ENCODE measurements at regions not wholly inside any gene's neighbourhood (a gene's known extent, or its start where the extent isn't known, plus 50 kb on each side); places are given as distances from the start of the nearest gene placed in this dataset.

DNA sequence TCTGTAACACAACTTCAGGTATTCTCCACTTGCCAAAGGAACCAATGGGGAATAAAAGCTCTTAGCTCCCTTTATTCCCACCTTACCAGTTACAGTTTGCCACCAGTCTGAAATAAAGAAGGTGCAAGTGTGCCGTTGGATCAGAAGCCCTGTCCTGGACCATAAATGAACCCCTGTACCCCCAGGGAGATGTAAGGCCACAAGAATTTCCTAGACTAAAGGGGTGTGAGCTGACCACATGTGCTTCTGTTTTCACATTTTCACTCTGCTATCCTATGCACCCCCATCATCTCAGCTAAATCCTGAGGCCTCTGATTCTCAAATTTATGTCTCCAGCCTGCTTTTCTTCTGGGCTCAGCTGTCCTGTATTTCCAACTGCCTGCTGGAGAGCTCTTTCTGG is 221.2 kb downstream of the SPRY1 start:
- no peaks in the 10 kb centered on the region for H3K9me3 ChIP-seq (ENCODE audit: low read length)
- no peak overlapping the region for H3K4me3 ChIP-seq (ENCODE audit: low read length)
- CTCF ChIA-PET = interaction anchor here (1.2 kb wide), 1 partner anchor 53 kb away, joined by 4 read pairs; no protein-coding TSS in a partner anchor
- H3K36me3 ChIP-seq (ENCODE audit: insufficient read depth, low read length) = no peaks in the 10 kb centered on the region
- no peak for DNase-seq
- H3K27ac ChIP-seq (ENCODE audit: low read depth, low read length) = no peak overlapping the region
- H3K27me3 ChIP-seq (ENCODE audit: insufficient read depth, low read length, poor library complexity, severe bottlenecking) = no peaks in the 10 kb centered on the region
- Mint-ChIP-seq H3K27me3 (no peaks in the 10 kb centered on the region), H3K4me1 (peaks cover 19 to 31% (median 22%) of the 10 kb centered on the region in 3 donors), H3K27ac (peak overlapping the region in 7 of 8 donors; percentile 67 to 96 (median 76)), H3K9me3 (no peaks in the 10 kb centered on the region), H3K4me3 (no peak overlapping the region), H3K36me3 (no peaks in the 10 kb centered on the region)
- POLR2A ChIA-PET = no interaction called here
- H3K4me1 ChIP-seq (ENCODE audit: insufficient read depth, low read length) = peaks cover 13% of the 10 kb centered on the region

DNA sequence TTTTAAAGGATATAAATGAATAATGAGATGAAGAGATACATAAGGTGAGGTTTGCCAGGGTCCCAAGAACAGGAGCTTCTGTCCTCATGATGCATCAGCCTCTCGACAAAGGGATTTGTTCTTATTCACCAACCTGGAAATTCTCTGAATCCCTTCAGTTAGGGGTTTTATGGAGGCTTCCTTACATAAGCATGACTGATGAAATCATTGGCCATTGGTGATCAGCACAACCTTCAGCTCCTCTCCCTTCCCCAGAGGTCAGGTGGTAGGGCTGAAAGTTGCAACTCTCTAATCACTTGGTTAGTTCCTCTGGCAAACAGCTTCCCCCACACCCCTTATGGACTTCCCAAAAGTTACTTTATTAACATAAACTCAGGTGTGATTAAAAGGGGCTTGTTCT is 222.0 kb downstream of the SPRY1 start:
- peaks cover 13% of the 10 kb centered on the region for H3K4me1 ChIP-seq (ENCODE audit: insufficient read depth, low read length)
- DNase-seq = no peak
- H3K27ac ChIP-seq (ENCODE audit: low read depth, low read length) = no peak overlapping the region
- H3K4me3 Mint-ChIP-seq = no peak overlapping the region
- POLR2A ChIA-PET = no interaction called here
- H3K36me3 ChIP-seq (ENCODE audit: insufficient read depth, low read length) = no peaks in the 10 kb centered on the region
- peak overlapping the region in 6 of 8 donors; percentile 68 to 96 (median 74) for H3K27ac Mint-ChIP-seq
- no peaks in the 10 kb centered on the region for H3K27me3 Mint-ChIP-seq
- CTCF ChIA-PET = interaction anchor here (1.2 kb wide), 1 partner anchor 54 kb away, joined by 4 read pairs; no protein-coding TSS in a partner anchor
- no peaks in the 10 kb centered on the region for H3K36me3 Mint-ChIP-seq
- no peaks in the 10 kb centered on the region for H3K9me3 Mint-ChIP-seq
- H3K27me3 ChIP-seq (ENCODE audit: insufficient read depth, low read length, poor library complexity, severe bottlenecking) = no peaks in the 10 kb centered on the region
- no peak overlapping the region for H3K4me3 ChIP-seq (ENCODE audit: low read length)
- no peaks in the 10 kb centered on the region for H3K9me3 ChIP-seq (ENCODE audit: low read length)
- peaks cover 19 to 31% (median 22%) of the 10 kb centered on the region in 3 donors for H3K4me1 Mint-ChIP-seq

DNA sequence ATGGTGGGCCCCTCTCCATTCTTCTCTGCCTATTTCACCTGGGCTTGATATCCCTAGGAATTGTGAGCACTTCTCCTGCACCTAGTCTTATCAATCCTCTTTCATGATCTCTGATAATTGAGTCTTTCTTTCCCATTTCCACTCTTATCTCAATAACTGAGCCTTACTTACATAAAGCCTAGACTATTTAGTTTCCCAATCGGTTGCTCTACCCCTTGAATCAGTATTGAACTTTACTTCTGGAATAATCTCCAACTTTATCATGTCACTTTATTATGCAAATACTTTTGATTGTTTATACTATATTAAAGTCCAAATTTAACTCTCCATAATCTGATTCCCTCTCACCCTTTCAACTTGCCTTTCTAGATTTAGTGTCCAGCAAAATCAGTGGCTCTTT is 222.7 kb downstream of the SPRY1 start:
- Mint-ChIP-seq H3K36me3 (no peaks in the 10 kb centered on the region), H3K27me3 (no peaks in the 10 kb centered on the region), H3K9me3 (no peaks in the 10 kb centered on the region), H3K4me3 (no peak overlapping the region), H3K4me1 (peaks cover 19 to 31% (median 22%) of the 10 kb centered on the region in 3 donors), H3K27ac (peak overlapping the region in 4 of 8 donors; percentile 1 to 94 (median 36))
- H3K27me3 ChIP-seq (ENCODE audit: insufficient read depth, low read length, poor library complexity, severe bottlenecking) = no peaks in the 10 kb centered on the region
- peaks cover 13% of the 10 kb centered on the region for H3K4me1 ChIP-seq (ENCODE audit: insufficient read depth, low read length)
- H3K4me3 ChIP-seq (ENCODE audit: low read length) = no peak overlapping the region
- H3K36me3 ChIP-seq (ENCODE audit: insufficient read depth, low read length) = no peaks in the 10 kb centered on the region
- H3K27ac ChIP-seq (ENCODE audit: low read depth, low read length) = no peak overlapping the region
- ChIA-PET CTCF (no interaction called here), POLR2A (interaction anchor here (0.6 kb wide), 1 partner anchor 283 kb away, joined by 3 read pairs; no protein-coding TSS in a partner anchor)
- DNase-seq = no peak
- no peaks in the 10 kb centered on the region for H3K9me3 ChIP-seq (ENCODE audit: low read length)

DNA sequence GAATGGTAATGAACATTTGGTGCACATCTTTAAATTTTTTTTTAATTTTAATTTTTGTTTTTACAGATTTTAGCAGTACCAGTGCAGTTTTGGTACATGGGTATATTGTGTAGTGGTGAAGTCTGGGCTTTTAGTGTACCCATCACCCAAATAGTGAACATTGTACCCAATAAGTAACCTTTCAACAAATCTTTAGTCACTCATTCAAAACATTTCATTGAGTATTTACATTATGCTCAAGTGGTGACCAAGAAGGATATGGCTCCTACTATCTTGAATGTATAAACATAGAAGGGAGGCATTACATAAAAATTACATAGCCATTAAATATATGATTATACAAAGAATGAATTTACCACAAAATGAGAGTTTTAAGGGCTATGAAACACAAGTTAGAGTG is 223.3 kb downstream of the SPRY1 start:
- peaks cover 22 to 33% (median 24%) of the 10 kb centered on the region in 3 donors for H3K4me1 Mint-ChIP-seq
- Histone ChIP-seq H3K4me1 (ENCODE audit: insufficient read depth, low read length) (peaks cover 13% of the 10 kb centered on the region), H3K36me3 (ENCODE audit: insufficient read depth, low read length) (no peaks in the 10 kb centered on the region), H3K27me3 (ENCODE audit: insufficient read depth, low read length, poor library complexity, severe bottlenecking) (no peaks in the 10 kb centered on the region), H3K9me3 (ENCODE audit: low read length) (no peaks in the 10 kb centered on the region), H3K4me3 (ENCODE audit: low read length) (no peak overlapping the region), H3K27ac (ENCODE audit: low read depth, low read length) (no peak overlapping the region)
- CTCF ChIA-PET = no interaction called here
- H3K9me3 Mint-ChIP-seq = no peaks in the 10 kb centered on the region
- peak overlapping the region in 1 of 8 donors; percentile 32 for H3K27ac Mint-ChIP-seq
- no peak for DNase-seq
- H3K27me3 Mint-ChIP-seq = no peaks in the 10 kb centered on the region
- no peak overlapping the region for H3K4me3 Mint-ChIP-seq
- POLR2A ChIA-PET = interaction anchor here (0.6 kb wide), 1 partner anchor 283 kb away, joined by 3 read pairs; no protein-coding TSS in a partner anchor
- H3K36me3 Mint-ChIP-seq = no peaks in the 10 kb centered on the region

DNA sequence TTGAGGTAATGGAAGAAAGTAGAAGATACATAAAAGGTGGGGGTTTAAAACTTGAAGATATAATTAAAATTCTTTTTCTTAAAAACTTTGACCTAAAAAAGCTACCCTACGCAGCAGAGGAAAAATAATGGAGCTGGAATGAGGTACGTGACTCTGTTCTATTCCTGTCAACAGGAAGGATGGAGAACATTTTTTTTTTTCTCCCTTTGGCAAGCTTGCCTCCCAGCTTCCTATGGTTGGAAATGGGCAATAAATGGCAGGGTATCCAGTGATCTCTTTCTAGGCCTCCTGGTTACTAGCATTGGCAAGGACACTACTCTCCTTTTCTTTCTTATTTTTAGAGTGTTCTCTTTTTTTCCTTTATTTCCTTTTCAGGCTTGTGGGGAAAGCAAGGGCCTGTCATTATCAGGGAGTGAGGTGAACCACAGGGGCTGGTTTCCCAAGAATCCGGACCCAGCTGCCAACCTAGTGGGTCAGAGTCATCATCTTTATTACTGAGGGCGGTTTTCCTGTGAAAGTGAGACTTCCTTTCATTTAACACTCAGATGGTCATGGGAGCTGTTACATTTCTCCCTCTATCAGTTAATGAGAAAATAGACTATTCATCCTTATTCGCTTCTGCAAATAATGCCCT is 224.6 kb downstream of the SPRY1 start:
- H3K36me3 Mint-ChIP-seq = no peaks in the 10 kb centered on the region
- Histone ChIP-seq H3K4me3 (ENCODE audit: low read length) (no peak overlapping the region), H3K27me3 (ENCODE audit: insufficient read depth, low read length, poor library complexity, severe bottlenecking) (no peaks in the 10 kb centered on the region), H3K4me1 (ENCODE audit: insufficient read depth, low read length) (peaks cover 13% of the 10 kb centered on the region), H3K27ac (ENCODE audit: low read depth, low read length) (no peak overlapping the region), H3K9me3 (ENCODE audit: low read length) (no peaks in the 10 kb centered on the region), H3K36me3 (ENCODE audit: insufficient read depth, low read length) (no peaks in the 10 kb centered on the region)
- DNase-seq = no peak
- peaks cover 24 to 36% (median 31%) of the 10 kb centered on the region in 3 donors for H3K4me1 Mint-ChIP-seq
- H3K4me3 Mint-ChIP-seq = no peak overlapping the region
- peak overlapping the region in 2 of 8 donors; percentile 20 to 61 for H3K27ac Mint-ChIP-seq
- H3K9me3 Mint-ChIP-seq = no peaks in the 10 kb centered on the region
- ChIA-PET POLR2A (no interaction called here), CTCF (no interaction called here)
- no peaks in the 10 kb centered on the region for H3K27me3 Mint-ChIP-seq

DNA sequence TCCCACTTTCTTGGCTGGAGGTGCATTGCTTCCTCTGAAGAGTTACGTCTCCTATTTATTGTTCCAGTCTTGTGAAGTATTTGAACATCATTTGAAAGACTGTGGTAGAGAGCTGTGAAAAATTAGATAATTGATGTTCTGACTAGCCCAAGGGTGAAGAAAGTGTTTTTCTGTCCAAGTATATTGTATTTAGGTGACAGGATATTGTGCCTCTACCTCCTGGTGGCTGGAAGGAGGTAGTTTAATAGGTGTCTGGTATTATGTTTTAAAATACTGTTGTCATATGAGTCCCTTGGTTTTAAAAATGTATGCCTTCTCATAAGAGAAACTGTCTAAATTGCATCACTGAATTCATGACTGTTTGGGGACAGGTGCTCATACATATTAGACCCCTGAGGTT is 226.0 kb downstream of the SPRY1 start:
- DNase-seq = no peak
- no peaks in the 10 kb centered on the region for H3K9me3 Mint-ChIP-seq
- peaks cover under 1% of the 10 kb centered on the region for H3K4me1 ChIP-seq (ENCODE audit: insufficient read depth, low read length)
- no peaks in the 10 kb centered on the region for H3K27me3 ChIP-seq (ENCODE audit: insufficient read depth, low read length, poor library complexity, severe bottlenecking)
- ChIA-PET CTCF (no interaction called here), POLR2A (no interaction called here)
- H3K4me3 ChIP-seq (ENCODE audit: low read length) = no peak overlapping the region
- H3K36me3 ChIP-seq (ENCODE audit: insufficient read depth, low read length) = no peaks in the 10 kb centered on the region
- H3K27ac ChIP-seq (ENCODE audit: low read depth, low read length) = no peak overlapping the region
- H3K4me3 Mint-ChIP-seq = no peak overlapping the region
- H3K4me1 Mint-ChIP-seq = peaks cover 13 to 24% (median 17%) of the 10 kb centered on the region in 3 donors
- H3K36me3 Mint-ChIP-seq = no peaks in the 10 kb centered on the region
- no peaks in the 10 kb centered on the region for H3K9me3 ChIP-seq (ENCODE audit: low read length)
- no peaks in the 10 kb centered on the region for H3K27me3 Mint-ChIP-seq
- peak overlapping the region in 1 of 8 donors; percentile 20 for H3K27ac Mint-ChIP-seq

DNA sequence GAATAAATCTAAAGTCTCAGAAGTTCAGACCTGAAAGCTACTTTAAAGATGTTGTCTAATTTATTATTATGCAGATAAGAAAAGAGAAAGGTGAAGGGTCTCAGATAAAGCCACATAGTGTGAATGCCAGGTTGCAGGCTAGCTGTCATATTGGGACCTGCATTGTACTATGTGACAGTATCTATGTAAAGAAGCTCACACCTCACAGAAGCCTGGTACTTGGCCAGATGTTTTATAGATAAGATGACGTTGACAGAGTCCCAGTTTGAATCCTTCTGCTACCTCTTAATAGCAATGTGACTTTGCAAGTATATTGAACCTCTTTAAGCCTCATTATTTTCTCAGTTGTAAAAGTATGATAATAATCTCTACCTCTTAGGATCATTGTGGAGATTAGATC is 227.0 kb downstream of the SPRY1 start:
- Mint-ChIP-seq H3K36me3 (no peaks in the 10 kb centered on the region), H3K4me3 (no peak overlapping the region), H3K27me3 (no peaks in the 10 kb centered on the region), H3K9me3 (no peaks in the 10 kb centered on the region), H3K4me1 (peaks cover 7 to 17% (median 10%) of the 10 kb centered on the region in 3 donors), H3K27ac (no peak overlapping the region)
- H3K4me1 ChIP-seq (ENCODE audit: insufficient read depth, low read length) = no peaks in the 10 kb centered on the region
- ChIA-PET CTCF (no interaction called here), POLR2A (no interaction called here)
- no peak for DNase-seq
- H3K27ac ChIP-seq (ENCODE audit: low read depth, low read length) = no peak overlapping the region
- H3K27me3 ChIP-seq (ENCODE audit: insufficient read depth, low read length, poor library complexity, severe bottlenecking) = no peaks in the 10 kb centered on the region
- H3K36me3 ChIP-seq (ENCODE audit: insufficient read depth, low read length) = no peaks in the 10 kb centered on the region
- no peak overlapping the region for H3K4me3 ChIP-seq (ENCODE audit: low read length)
- no peaks in the 10 kb centered on the region for H3K9me3 ChIP-seq (ENCODE audit: low read length)

DNA sequence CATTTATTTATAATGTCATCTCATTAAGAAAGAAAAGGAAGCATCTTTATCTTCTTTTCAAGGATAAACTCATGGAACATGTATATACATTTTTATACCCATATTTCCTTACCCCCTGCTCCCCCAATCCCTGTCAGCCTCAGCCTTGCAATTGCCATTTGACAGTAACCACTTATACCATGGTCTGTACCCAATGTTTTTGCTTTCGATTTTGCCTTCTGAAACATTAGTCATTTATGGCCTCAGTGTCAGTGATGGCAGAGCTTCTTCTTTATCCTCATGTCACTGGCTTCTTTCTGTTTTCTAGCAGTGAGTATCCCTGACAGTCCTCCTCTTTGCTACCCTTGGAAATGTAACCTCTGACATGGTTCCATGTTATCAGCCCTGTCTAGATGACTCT is 228.4 kb downstream of the SPRY1 start:
- H3K4me1 Mint-ChIP-seq = peaks cover 7 to 17% (median 10%) of the 10 kb centered on the region in 3 donors
- no peak for DNase-seq
- no peaks in the 10 kb centered on the region for H3K9me3 Mint-ChIP-seq
- Histone ChIP-seq H3K36me3 (ENCODE audit: insufficient read depth, low read length) (no peaks in the 10 kb centered on the region), H3K4me3 (ENCODE audit: low read length) (no peak overlapping the region), H3K27me3 (ENCODE audit: insufficient read depth, low read length, poor library complexity, severe bottlenecking) (no peaks in the 10 kb centered on the region), H3K4me1 (ENCODE audit: insufficient read depth, low read length) (no peaks in the 10 kb centered on the region), H3K9me3 (ENCODE audit: low read length) (no peaks in the 10 kb centered on the region), H3K27ac (ENCODE audit: low read depth, low read length) (no peak overlapping the region)
- peak overlapping the region in 3 of 8 donors; percentile 33 to 75 (median 37) for H3K27ac Mint-ChIP-seq
- H3K36me3 Mint-ChIP-seq = no peaks in the 10 kb centered on the region
- POLR2A ChIA-PET = no interaction called here
- no peaks in the 10 kb centered on the region for H3K27me3 Mint-ChIP-seq
- peak overlapping the region in 1 of 7 donors; percentile 74 for H3K4me3 Mint-ChIP-seq
- CTCF ChIA-PET = no interaction called here
